ENCODE measurements at regions not wholly inside any gene's neighbourhood (a gene's known extent, or its start where the extent isn't known, plus 50 kb on each side); places are given as distances from the start of the nearest gene placed in this dataset.

DNA sequence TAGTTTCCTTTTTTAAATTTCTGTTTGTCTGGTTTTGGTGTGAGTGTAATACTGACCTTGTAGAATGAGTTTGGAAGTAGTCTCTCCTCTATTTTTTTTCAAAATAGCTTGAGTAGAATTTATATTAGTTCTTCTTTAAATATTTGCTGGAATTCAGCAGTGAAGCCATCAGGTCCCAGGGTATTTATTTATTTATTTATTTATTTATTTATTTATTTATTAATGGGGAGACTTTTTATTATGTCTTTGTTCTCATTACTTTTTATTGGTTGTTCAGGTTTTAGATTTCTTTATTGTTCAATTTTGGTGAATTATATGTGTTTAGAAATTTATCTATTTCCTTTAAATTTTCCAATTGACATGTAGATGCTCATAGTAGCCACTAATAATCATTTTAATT is 875.8 kb upstream of the COX7C start:
- Histone ChIP-seq H3K4me3 (ENCODE audit: low read depth in 1 of 3, low read length in 3 of 3) (no peak overlapping the region), H3K27me3 (ENCODE audit: control insufficient read depth in 4 of 4, insufficient read depth in 4 of 4, low read length in 3 of 4) (no peaks in the 10 kb centered on the region), H3K9me3 (ENCODE audit: control insufficient read depth in 4 of 4, low read length in 3 of 4) (no peaks in the 10 kb centered on the region), H3K4me1 (ENCODE audit: control insufficient read depth in 4 of 4, insufficient read depth in 4 of 4, low read length in 3 of 4) (no peaks in the 10 kb centered on the region), H3K27ac (ENCODE audit: low read depth in 1 of 2, low read length in 2 of 2) (no peak overlapping the region), H3K9ac (ENCODE audit: low read depth in 1 of 2, low read length in 2 of 2) (no peak overlapping the region), H3K36me3 (ENCODE audit: control insufficient read depth in 4 of 4, insufficient read depth in 3 of 4, low read depth in 1 of 4, low read length in 3 of 4) (no peaks in the 10 kb centered on the region)
- TF ChIP-seq RXRA (IDR thresholded peaks at IDR 0.05), result no peak
- DNase-seq (ENCODE audit: low spot score), result no peak

DNA sequence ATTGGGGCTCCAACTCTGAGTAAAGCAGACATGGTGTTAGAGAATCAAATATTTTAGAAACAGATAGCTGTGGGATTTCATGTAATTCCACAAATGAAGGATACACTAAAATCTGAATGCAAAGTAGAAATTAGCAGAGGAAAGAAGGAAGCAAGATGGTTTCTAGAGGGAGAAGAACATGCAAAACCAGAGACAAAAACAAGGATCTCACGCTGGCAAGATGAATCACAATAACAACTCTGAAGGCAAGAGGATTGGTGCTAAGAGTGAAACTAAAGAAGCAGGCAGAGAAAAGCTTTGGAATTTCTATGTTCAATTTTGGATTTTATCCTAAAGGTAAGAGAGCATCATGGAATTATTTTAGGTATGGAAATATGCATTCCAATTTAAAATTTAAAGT is 857.2 kb upstream of the COX7C start:
- H3K4me1 ChIP-seq (ENCODE audit: control insufficient read depth in 4 of 4, insufficient read depth in 4 of 4, low read length in 3 of 4), result no peaks in the 10 kb centered on the region
- no peak overlapping the region for H3K9ac ChIP-seq (ENCODE audit: low read depth in 1 of 2, low read length in 2 of 2)
- no peak overlapping the region for H3K27ac ChIP-seq (ENCODE audit: low read depth in 1 of 2, low read length in 2 of 2)
- no peak overlapping the region for H3K4me3 ChIP-seq (ENCODE audit: low read depth in 1 of 3, low read length in 3 of 3)
- H3K27me3 ChIP-seq (ENCODE audit: control insufficient read depth in 4 of 4, insufficient read depth in 4 of 4, low read length in 3 of 4), result no peaks in the 10 kb centered on the region
- 48% methylated on average over 1 of the region's 1 CpG for WGBS
- DNase-seq (ENCODE audit: low spot score), result no peak
- no peaks in the 10 kb centered on the region for H3K36me3 ChIP-seq (ENCODE audit: control insufficient read depth in 4 of 4, insufficient read depth in 3 of 4, low read depth in 1 of 4, low read length in 3 of 4)
- TF ChIP-seq YY1 (IDR thresholded peaks at IDR 0.05) (no peak), RAD21 (IDR thresholded peaks at IDR 0.05) (no peak), JUND (IDR thresholded peaks at IDR 0.05) (no peak), FOXA2 (IDR thresholded peaks at IDR 0.05) (no peak)
- TF ChIP-seq, protein P1, sequence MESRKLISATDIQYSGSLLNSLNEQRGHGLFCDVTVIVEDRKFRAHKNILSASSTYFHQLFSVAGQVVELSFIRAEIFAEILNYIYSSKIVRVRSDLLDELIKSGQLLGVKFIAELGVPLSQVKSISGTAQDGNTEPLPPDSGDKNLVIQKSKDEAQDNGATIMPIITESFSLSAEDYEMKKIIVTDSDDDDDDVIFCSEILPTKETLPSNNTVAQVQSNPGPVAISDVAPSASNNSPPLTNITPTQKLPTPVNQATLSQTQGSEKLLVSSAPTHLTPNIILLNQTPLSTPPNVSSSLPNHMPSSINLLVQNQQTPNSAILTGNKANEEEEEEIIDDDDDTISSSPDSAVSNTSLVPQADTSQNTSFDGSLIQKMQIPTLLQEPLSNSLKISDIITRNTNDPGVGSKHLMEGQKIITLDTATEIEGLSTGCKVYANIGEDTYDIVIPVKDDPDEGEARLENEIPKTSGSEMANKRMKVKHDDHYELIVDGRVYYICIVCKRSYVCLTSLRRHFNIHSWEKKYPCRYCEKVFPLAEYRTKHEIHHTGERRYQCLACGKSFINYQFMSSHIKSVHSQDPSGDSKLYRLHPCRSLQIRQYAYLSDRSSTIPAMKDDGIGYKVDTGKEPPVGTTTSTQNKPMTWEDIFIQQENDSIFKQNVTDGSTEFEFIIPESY (IDR thresholded peaks at IDR 0.05), result no peak
- no peaks in the 10 kb centered on the region for H3K9me3 ChIP-seq (ENCODE audit: control insufficient read depth in 4 of 4, low read length in 3 of 4)

DNA sequence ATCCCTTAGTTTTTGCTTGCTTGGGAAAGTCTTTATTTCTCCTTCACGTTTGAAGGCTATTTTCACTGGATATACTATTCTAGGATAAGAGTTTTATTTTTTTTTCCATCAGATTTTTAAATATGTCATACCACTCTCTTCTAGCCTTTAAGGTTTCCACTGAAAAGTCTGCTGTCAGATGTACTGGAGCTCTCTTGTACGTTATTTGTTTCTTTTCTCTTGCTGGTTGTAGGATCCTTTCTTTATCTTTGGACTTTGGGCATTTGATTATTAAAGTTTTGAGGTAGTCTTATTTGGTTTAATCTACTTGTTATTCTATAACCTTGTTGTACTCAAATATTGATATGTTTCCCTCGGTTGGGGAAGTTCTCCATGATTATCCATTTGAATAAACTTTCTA is 848.4 kb upstream of the COX7C start:
- Histone ChIP-seq H3K9me3 (ENCODE audit: control insufficient read depth in 4 of 4, low read length in 3 of 4) (peaks cover 0 to 6% (median 1%) of the 10 kb centered on the region in 4 donors), H3K9ac (ENCODE audit: low read depth in 1 of 2, low read length in 2 of 2) (no peak overlapping the region), H3K4me3 (ENCODE audit: low read depth in 1 of 3, low read length in 3 of 3) (no peak overlapping the region), H3K4me1 (ENCODE audit: control insufficient read depth in 4 of 4, insufficient read depth in 4 of 4, low read length in 3 of 4) (no peaks in the 10 kb centered on the region), H3K27ac (ENCODE audit: low read depth in 1 of 2, low read length in 2 of 2) (no peak overlapping the region), H3K27me3 (ENCODE audit: control insufficient read depth in 4 of 4, insufficient read depth in 4 of 4, low read length in 3 of 4) (no peaks in the 10 kb centered on the region), H3K36me3 (ENCODE audit: control insufficient read depth in 4 of 4, insufficient read depth in 3 of 4, low read depth in 1 of 4, low read length in 3 of 4) (no peaks in the 10 kb centered on the region)
- DNase-seq (ENCODE audit: low spot score), result no peak
- WGBS, result 71% methylated on average over 3 of the region's 3 CpGs
- TF ChIP-seq YY1 (IDR thresholded peaks at IDR 0.05) (no peak), RXRA (IDR thresholded peaks at IDR 0.05) (no peak), TAF1 (conservative IDR thresholded peaks at IDR 0.05) (no peak), JUND (IDR thresholded peaks at IDR 0.05) (no peak), HNF4A (conservative IDR thresholded peaks at IDR 0.05) (no peak), SP1 (IDR thresholded peaks at IDR 0.05) (no peak), FOXA2 (IDR thresholded peaks at IDR 0.05) (no peak), NR2F2 (IDR thresholded peaks at IDR 0.05) (no peak), FOXA1 (IDR thresholded peaks at IDR 0.05) (no peak), HNF4G (IDR thresholded peaks at IDR 0.05) (no peak), GABPA (IDR thresholded peaks at IDR 0.05 in 1 of 2, conservative IDR thresholded peaks at IDR 0.05 in 1 of 2) (no peak), RAD21 (IDR thresholded peaks at IDR 0.05) (no peak)
- TF ChIP-seq, protein P2, sequence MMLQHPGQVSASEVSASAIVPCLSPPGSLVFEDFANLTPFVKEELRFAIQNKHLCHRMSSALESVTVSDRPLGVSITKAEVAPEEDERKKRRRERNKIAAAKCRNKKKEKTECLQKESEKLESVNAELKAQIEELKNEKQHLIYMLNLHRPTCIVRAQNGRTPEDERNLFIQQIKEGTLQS (IDR thresholded peaks at IDR 0.05), result no peak
- TF ChIP-seq, protein P3, sequence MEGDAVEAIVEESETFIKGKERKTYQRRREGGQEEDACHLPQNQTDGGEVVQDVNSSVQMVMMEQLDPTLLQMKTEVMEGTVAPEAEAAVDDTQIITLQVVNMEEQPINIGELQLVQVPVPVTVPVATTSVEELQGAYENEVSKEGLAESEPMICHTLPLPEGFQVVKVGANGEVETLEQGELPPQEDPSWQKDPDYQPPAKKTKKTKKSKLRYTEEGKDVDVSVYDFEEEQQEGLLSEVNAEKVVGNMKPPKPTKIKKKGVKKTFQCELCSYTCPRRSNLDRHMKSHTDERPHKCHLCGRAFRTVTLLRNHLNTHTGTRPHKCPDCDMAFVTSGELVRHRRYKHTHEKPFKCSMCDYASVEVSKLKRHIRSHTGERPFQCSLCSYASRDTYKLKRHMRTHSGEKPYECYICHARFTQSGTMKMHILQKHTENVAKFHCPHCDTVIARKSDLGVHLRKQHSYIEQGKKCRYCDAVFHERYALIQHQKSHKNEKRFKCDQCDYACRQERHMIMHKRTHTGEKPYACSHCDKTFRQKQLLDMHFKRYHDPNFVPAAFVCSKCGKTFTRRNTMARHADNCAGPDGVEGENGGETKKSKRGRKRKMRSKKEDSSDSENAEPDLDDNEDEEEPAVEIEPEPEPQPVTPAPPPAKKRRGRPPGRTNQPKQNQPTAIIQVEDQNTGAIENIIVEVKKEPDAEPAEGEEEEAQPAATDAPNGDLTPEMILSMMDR (IDR thresholded peaks at IDR 0.05; ENCODE audit: low read depth, low read length, missing input control), result no peak
- TF ChIP-seq, protein P4, sequence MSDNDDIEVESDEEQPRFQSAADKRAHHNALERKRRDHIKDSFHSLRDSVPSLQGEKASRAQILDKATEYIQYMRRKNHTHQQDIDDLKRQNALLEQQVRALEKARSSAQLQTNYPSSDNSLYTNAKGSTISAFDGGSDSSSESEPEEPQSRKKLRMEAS (IDR thresholded peaks at IDR 0.05), result no peak
- TF ChIP-seq, protein P1 (IDR thresholded peaks at IDR 0.05), result no peak

All from liver (tissue), 8 donors.